NB4 (cell line): ENCODE measurements at regions not wholly inside any gene's neighbourhood (a gene's known extent, or its start where the extent isn't known, plus 50 kb on each side); places are given as distances from the start of the nearest gene placed in this dataset.

Experiments used
- MYC ChIP-seq: IDR thresholded peaks from 2 replicates; pipeline ENCODE4 v1.6.1; 2011; ENCODE audit warnings: low read depth, low read length
- POLR2A ChIP-seq: IDR thresholded peaks from 2 replicates; pipeline ENCODE4 v1.6.1; 2011; ENCODE audit warnings: mild to moderate bottlenecking; ENCODE audit not compliant: insufficient read length; ENCODE audit errors: extremely low read depth
- TF ChIP-seq, protein P1 (sequence below): IDR thresholded peaks from one replicate; pipeline ENCODE4 v1.5.1; 2012; ENCODE audit warnings: low read depth, low read length
- TF ChIP-seq, protein P2 (sequence below): IDR thresholded peaks from 2 replicates; pipeline ENCODE4 v1.6.1; 2011; ENCODE audit warnings: low read depth, low read length

DNA sequence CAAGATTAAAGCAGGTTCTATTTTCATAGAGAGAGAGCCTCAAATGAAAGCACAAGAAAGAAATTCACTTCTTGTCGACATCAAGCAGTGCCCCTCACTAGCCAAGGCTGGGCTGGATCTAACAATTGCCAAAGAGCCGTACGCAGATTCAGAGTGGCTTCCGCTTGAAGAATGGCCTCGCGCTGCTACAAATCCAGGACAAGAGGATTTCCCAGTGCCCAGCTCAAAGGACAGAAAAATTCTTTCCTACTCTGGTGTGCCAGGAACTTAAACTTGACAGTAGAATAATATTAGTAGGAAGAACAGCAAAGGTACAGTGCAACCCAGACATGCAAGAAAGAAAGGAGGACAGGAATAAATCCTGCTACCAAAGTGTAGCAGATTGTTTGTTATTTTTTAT, 56.5 kb upstream of the PPARGC1A start:
- TF ChIP-seq POLR2A: no peak
- TF ChIP-seq, protein P1, sequence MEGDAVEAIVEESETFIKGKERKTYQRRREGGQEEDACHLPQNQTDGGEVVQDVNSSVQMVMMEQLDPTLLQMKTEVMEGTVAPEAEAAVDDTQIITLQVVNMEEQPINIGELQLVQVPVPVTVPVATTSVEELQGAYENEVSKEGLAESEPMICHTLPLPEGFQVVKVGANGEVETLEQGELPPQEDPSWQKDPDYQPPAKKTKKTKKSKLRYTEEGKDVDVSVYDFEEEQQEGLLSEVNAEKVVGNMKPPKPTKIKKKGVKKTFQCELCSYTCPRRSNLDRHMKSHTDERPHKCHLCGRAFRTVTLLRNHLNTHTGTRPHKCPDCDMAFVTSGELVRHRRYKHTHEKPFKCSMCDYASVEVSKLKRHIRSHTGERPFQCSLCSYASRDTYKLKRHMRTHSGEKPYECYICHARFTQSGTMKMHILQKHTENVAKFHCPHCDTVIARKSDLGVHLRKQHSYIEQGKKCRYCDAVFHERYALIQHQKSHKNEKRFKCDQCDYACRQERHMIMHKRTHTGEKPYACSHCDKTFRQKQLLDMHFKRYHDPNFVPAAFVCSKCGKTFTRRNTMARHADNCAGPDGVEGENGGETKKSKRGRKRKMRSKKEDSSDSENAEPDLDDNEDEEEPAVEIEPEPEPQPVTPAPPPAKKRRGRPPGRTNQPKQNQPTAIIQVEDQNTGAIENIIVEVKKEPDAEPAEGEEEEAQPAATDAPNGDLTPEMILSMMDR: no peak
- no peak for TF ChIP-seq MYC
- TF ChIP-seq, protein P2, sequence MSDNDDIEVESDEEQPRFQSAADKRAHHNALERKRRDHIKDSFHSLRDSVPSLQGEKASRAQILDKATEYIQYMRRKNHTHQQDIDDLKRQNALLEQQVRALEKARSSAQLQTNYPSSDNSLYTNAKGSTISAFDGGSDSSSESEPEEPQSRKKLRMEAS: no peak
